H1 (cell line): ENCODE measurements at regions not wholly inside any gene's neighbourhood (a gene's known extent, or its start where the extent isn't known, plus 50 kb on each side); places are given as distances from the start of the nearest gene placed in this dataset.

Experiments used
- POLR2AphosphoS5 ChIP-seq: IDR thresholded peaks from 2 replicates; pipeline ENCODE4 v1.6.1; 2011; ENCODE audit warnings: low read depth, low read length
- RXRA ChIP-seq: IDR thresholded peaks from 2 replicates; pipeline ENCODE4 v1.6.1; 2011; ENCODE audit warnings: low read depth, mild to moderate bottlenecking, low read length, moderate library complexity; ENCODE audit not compliant: insufficient read depth
- SIRT6 ChIP-seq: IDR thresholded peaks from one replicate; pipeline ENCODE4 v1.7.1; 2012; ENCODE audit warnings: low read length, inconsistent platforms

GRCh38 chr13:107133950-107134349 is 566.0 kb upstream of the ARGLU1 start (continued):
- TF ChIP-seq POLR2AphosphoS5 = no peak
- TF ChIP-seq SIRT6 = no peak
- TF ChIP-seq RXRA = no peak
